ENCODE measurements at regions not wholly inside any gene's neighbourhood (a gene's known extent, or its start where the extent isn't known, plus 50 kb on each side); places are given as distances from the start of the nearest gene placed in this dataset.

DNA sequence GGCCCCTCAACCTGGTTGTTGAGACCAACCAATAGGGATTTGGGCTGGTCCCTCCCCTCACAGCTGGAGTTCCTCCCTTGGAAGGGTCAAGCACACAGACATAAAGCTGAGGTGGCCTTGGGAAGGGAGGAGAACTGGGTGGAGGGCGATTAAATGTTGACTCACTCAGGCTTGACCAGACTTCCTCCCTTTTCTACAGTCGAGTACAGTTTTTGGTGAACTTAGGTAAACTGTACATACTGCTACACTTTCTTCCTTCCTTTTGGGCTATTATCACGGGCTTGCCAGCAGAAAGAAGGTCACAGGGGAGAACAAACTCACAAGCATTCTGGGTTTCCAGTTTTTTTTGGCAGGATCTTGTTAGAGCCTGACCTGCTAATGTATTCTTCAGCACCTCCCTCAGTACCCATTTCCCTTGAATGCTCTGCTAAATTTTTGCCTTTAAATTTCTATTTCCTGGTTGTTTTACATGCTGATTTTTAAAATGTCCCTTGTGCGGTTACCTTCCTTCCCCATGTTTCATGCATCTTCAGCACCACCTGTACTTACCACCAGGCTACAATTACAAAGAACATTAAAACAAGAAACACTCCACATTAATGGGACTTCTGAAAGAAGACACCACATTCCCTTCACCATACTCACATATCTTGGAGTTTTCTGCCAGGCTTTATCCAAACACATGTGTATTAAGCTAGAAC, 135.2 kb upstream of the RASGEF1B start:
- RAD21 ChIA-PET (ENCODE audit: unreplicated experiment) = no interaction called here
- no peaks in the 10 kb centered on the region for H3K36me3 ChIP-seq (ENCODE audit: control insufficient read depth in 2 of 2, insufficient read depth in 2 of 2, low read length in 1 of 2)
- no peaks in the 10 kb centered on the region for H3K79me2 ChIP-seq (ENCODE audit: control insufficient read depth, insufficient read depth, low read length)
- WGBS (ENCODE audit: insufficient coverage, insufficient replicate concordance, low lambda C conversion rate, missing lambda C conversion rate) = 12% methylated on average over 4 of the region's 4 CpGs
- in situ Hi-C loops (cut with MboI) = no loop called here
- no peaks in the 10 kb centered on the region for H3K27me3 ChIP-seq (replicated peaks in 1 of 2; ENCODE audit: control insufficient read depth in 2 of 2, insufficient read depth in 2 of 2, low read length in 1 of 2)
- POLR2A ChIA-PET = no interaction called here
- no peak overlapping the region for H2AFZ ChIP-seq (ENCODE audit: control insufficient read depth, low read depth, low read length)
- FAIRE-seq (no peak), DNase-seq (ENCODE audit: low read depth, low spot score) (no peak), ATAC-seq (no peak)
- H3K27ac ChIP-seq (ENCODE audit: control insufficient read depth, insufficient read depth) = no peak overlapping the region
- SMC1A ChIA-PET (ENCODE audit: uncharacterized antibody, unreplicated experiment) = no interaction called here
- no TSS peak for BruUV-seq (replicated peaks)
- CTCF ChIA-PET = no interaction called here
- H4K20me1 ChIP-seq (ENCODE audit: control insufficient read depth, insufficient read depth) = no peaks in the 10 kb centered on the region
- no peaks in the 10 kb centered on the region for H3K9me3 ChIP-seq (replicated peaks; ENCODE audit: control insufficient read depth, insufficient read depth, low read length)
- intact Hi-C loops (cut with micrococcal nuclease; ENCODE audit: unreplicated experiment) = no loop called here
- H3K4me1 ChIP-seq (ENCODE audit: control insufficient read depth, insufficient read depth, low read length) = no peaks in the 10 kb centered on the region
- no peak overlapping the region for H3K9ac ChIP-seq (ENCODE audit: control insufficient read depth, insufficient read depth, low read length)
- no peak overlapping the region for H3K4me2 ChIP-seq (ENCODE audit: control insufficient read depth, insufficient read depth)
- TF ChIP-seq IRF4 (IDR thresholded peaks at IDR 0.05; ENCODE audit: low read depth, low read length) = no peak
- no peak for TF ChIP-seq ZNF384 (IDR thresholded peaks at IDR 0.05; ENCODE audit: borderline replicate concordance, low read depth, low read length)
- TF ChIP-seq, protein P1, sequence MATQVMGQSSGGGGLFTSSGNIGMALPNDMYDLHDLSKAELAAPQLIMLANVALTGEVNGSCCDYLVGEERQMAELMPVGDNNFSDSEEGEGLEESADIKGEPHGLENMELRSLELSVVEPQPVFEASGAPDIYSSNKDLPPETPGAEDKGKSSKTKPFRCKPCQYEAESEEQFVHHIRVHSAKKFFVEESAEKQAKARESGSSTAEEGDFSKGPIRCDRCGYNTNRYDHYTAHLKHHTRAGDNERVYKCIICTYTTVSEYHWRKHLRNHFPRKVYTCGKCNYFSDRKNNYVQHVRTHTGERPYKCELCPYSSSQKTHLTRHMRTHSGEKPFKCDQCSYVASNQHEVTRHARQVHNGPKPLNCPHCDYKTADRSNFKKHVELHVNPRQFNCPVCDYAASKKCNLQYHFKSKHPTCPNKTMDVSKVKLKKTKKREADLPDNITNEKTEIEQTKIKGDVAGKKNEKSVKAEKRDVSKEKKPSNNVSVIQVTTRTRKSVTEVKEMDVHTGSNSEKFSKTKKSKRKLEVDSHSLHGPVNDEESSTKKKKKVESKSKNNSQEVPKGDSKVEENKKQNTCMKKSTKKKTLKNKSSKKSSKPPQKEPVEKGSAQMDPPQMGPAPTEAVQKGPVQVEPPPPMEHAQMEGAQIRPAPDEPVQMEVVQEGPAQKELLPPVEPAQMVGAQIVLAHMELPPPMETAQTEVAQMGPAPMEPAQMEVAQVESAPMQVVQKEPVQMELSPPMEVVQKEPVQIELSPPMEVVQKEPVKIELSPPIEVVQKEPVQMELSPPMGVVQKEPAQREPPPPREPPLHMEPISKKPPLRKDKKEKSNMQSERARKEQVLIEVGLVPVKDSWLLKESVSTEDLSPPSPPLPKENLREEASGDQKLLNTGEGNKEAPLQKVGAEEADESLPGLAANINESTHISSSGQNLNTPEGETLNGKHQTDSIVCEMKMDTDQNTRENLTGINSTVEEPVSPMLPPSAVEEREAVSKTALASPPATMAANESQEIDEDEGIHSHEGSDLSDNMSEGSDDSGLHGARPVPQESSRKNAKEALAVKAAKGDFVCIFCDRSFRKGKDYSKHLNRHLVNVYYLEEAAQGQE (IDR thresholded peaks at IDR 0.05; ENCODE audit: low read depth, low read length) = no peak
- TF ChIP-seq BHLHE40 (IDR thresholded peaks at IDR 0.05; ENCODE audit: borderline replicate concordance in 1 of 2, low read depth in 2 of 2, low read length in 1 of 2) = no peak
- H3K4me3 ChIP-seq = no peak overlapping the region

Measured in GM12878 (cell line).